H1 (cell line): ENCODE measurements at regions not wholly inside any gene's neighbourhood (a gene's known extent, or its start where the extent isn't known, plus 50 kb on each side); places are given as distances from the start of the nearest gene placed in this dataset.
"Not testable (repeated sequence)": the region's sequence is repeated elsewhere in the genome, so short reads cannot be mapped to it uniquely, and the experiment has no call there.

Experiments
- CTCF ChIA-PET: fragments of 300-600 bp; sonication (Branson Sonifier 250); formaldehyde crosslinking; loops from one replicate; lab custom pipeline; 2021; ENCODE audit not compliant: partially characterized antibody; lab: Charles Lee
- POLR2A ChIA-PET: fragments of 300-600 bp; sonication (Branson Sonifier 250); formaldehyde crosslinking; loops from one replicate; lab custom pipeline; 2021; ENCODE audit warnings: inconsistent platforms; ENCODE audit not compliant: partially characterized antibody; lab: Charles Lee
- DNase-seq, 2 experiments: peaks; one replicate each; pipeline versions ENCODE4 v3.0.0 to v3.0.0-alpha.2; 2010 to 2022; ENCODE audit warnings: low spot score in 2 of 2, low read depth in 1 of 2, mixed read lengths in 1 of 2
- FAIRE-seq: peaks from 2 replicates; lab custom pipeline; 2011; peaks lifted over from hg19 to GRCh38; lab: Jason Lieb, UNC
- H2AFZ ChIP-seq: 2 replicates; pipeline ENCODE4 v1.8.1; 2012; ENCODE audit warnings: low read length, inconsistent platforms
- H2AK5ac ChIP-seq: 2 replicates; pipeline ENCODE4 v1.6.1; 2013; ENCODE audit warnings: low read depth, low read length
- H2BK120ac ChIP-seq: replicated peaks from 2 replicates; pipeline ENCODE3; 2013; ENCODE audit warnings: low read depth, low read length, inconsistent platforms
- H2BK12ac ChIP-seq: 2 replicates; pipeline ENCODE4 v1.6.1; 2013; ENCODE audit warnings: low read depth, low read length
- H2BK15ac ChIP-seq: 2 replicates; pipeline ENCODE4 v1.6.1; 2013; ENCODE audit warnings: low read length
- H2BK20ac ChIP-seq: 2 replicates; pipeline ENCODE4 v1.6.1; 2013; ENCODE audit warnings: low read length
- H2BK5ac ChIP-seq: 2 replicates; pipeline ENCODE4 v1.6.1; 2013; ENCODE audit warnings: low read depth, low read length
- H3K14ac ChIP-seq: 2 replicates; pipeline ENCODE4 v1.6.1; 2013; ENCODE audit warnings: inconsistent platforms; ENCODE audit not compliant: insufficient read length
- H3K18ac ChIP-seq: 2 replicates; pipeline ENCODE4 v1.6.1; 2013; ENCODE audit warnings: low read length; ENCODE audit errors: extremely low read depth
- H3K23ac ChIP-seq: 2 replicates; pipeline ENCODE4 v1.6.1; 2013; ENCODE audit warnings: inconsistent platforms; ENCODE audit not compliant: insufficient read length
- H3K23me2 ChIP-seq: 2 replicates; pipeline ENCODE4 v1.6.1; 2013; ENCODE audit warnings: low read depth, low read length
- H3K27ac ChIP-seq: 2 replicates; pipeline ENCODE4 v1.6.1; 2011; ENCODE audit warnings: low read depth, low read length, inconsistent platforms
- H3K27me3 ChIP-seq, 4 experiments: replicated peaks in 1 of 4; 1 replicate in 1 of 4; 2 replicates in 3 of 4; pipeline versions ENCODE4 v1.6.1 to v1.8.1; 2011 to 2013; ENCODE audit warnings: low read length in 3 of 4, mild to moderate bottlenecking in 3 of 4, inconsistent platforms in 2 of 4, mixed read lengths in 2 of 4, moderate library complexity in 1 of 4; ENCODE audit not compliant: control insufficient read depth in 3 of 4, insufficient read depth in 3 of 4; ENCODE audit errors: extremely low read depth in 1 of 4
- H3K36me3 ChIP-seq, 4 experiments: 2 replicates each; pipeline versions ENCODE4 v1.6.1 to v1.8.1; 2011 to 2013; ENCODE audit warnings: mild to moderate bottlenecking in 4 of 4, low read length in 3 of 4, moderate library complexity in 2 of 4, control low read depth in 1 of 4, inconsistent platforms in 1 of 4; ENCODE audit not compliant: insufficient read depth in 4 of 4, control insufficient read depth in 2 of 4
- H3K4ac ChIP-seq: replicated peaks from 2 replicates; pipeline ENCODE3; 2013; ENCODE audit warnings: low read length, low read depth, mixed read lengths, inconsistent platforms; ENCODE audit not compliant: insufficient read length
- H3K4me1 ChIP-seq, 4 experiments: replicated peaks in 1 of 4; 1 replicate in 1 of 4; 2 replicates in 3 of 4; pipeline versions ENCODE4 v1.6.1 to v1.8.1; 2011 to 2013; ENCODE audit warnings: low read length in 3 of 4, inconsistent platforms in 2 of 4, mixed read lengths in 1 of 4; ENCODE audit not compliant: insufficient read depth in 4 of 4, control insufficient read depth in 3 of 4
- H3K4me2 ChIP-seq, 2 experiments: 2 replicates each; pipeline versions ENCODE4 v1.6.1 to v1.8.1; 2011 to 2013; ENCODE audit warnings: low read depth in 2 of 2, low read length in 2 of 2, control low read depth in 1 of 2, inconsistent platforms in 1 of 2, mild to moderate bottlenecking in 1 of 2; ENCODE audit not compliant: insufficient read depth in 1 of 2
- H3K4me3 ChIP-seq, 4 experiments: fragments of 200-600, 300-600 bp in 1 of 4; sonication (generic), shearing (Covaris generic), sonication (Bioruptor Twin) in 1 of 4; 2 replicates each; pipeline versions ENCODE4 v1.5.1 to v1.8.1; 2011 to 2016; ENCODE audit warnings: low read length in 4 of 4, low read depth in 3 of 4, control low read depth in 2 of 4, inconsistent platforms in 2 of 4, mild to moderate bottlenecking in 2 of 4, mixed read lengths in 1 of 4, moderate library complexity in 1 of 4; ENCODE audit not compliant: insufficient read depth in 2 of 4; ENCODE audit errors: extremely low read depth in 1 of 4
- H3K56ac ChIP-seq: replicated peaks from 2 replicates; pipeline ENCODE3; 2013; ENCODE audit warnings: low read depth, mild to moderate bottlenecking, mixed read lengths, low read length, inconsistent platforms; ENCODE audit not compliant: insufficient read length
- H3K79me1 ChIP-seq: 2 replicates; pipeline ENCODE4 v1.6.1; 2013; ENCODE audit warnings: low read depth, low read length, control low read depth
- H3K79me2 ChIP-seq, 2 experiments: 2 replicates each; pipeline versions ENCODE4 v1.6.1 to v1.8.1; 2012 to 2013; ENCODE audit warnings: low read length in 2 of 2, mild to moderate bottlenecking in 2 of 2, inconsistent platforms in 1 of 2; ENCODE audit not compliant: insufficient read depth in 2 of 2, control insufficient read depth in 1 of 2
- H3K9ac ChIP-seq, 4 experiments: replicated peaks in 1 of 4; 1 replicate in 1 of 4; 2 replicates in 3 of 4; pipeline versions ENCODE4 v1.6.1 to v1.8.1; 2011 to 2013; ENCODE audit warnings: low read depth in 3 of 4, low read length in 3 of 4, control low read depth in 2 of 4, mild to moderate bottlenecking in 2 of 4, moderate library complexity in 2 of 4, inconsistent platforms in 1 of 4; ENCODE audit errors: extremely low read depth in 1 of 4
- H3K9me3 ChIP-seq, 2 experiments: 2 replicates each; pipeline versions ENCODE4 v1.6.1 to v1.8.1; 2012 to 2013; ENCODE audit warnings: mild to moderate bottlenecking in 2 of 2, moderate library complexity in 2 of 2, control low read depth in 1 of 2, inconsistent platforms in 1 of 2, low read depth in 1 of 2, low read length in 1 of 2, mixed read lengths in 1 of 2; ENCODE audit not compliant: insufficient read depth in 2 of 2
- H4K20me1 ChIP-seq, 2 experiments: replicated peaks in 1 of 2; 2 replicates each; pipeline versions ENCODE3 to v1.8.1; 2011 to 2013; ENCODE audit warnings: inconsistent platforms in 2 of 2, low read length in 2 of 2, mild to moderate bottlenecking in 1 of 2; ENCODE audit not compliant: insufficient read depth in 2 of 2, control insufficient read depth in 1 of 2
- H4K5ac ChIP-seq: 2 replicates; pipeline ENCODE4 v1.6.1; 2013; ENCODE audit warnings: low read length, low read depth, mixed read lengths, inconsistent platforms; ENCODE audit not compliant: insufficient read length
- H4K8ac ChIP-seq: 2 replicates; pipeline ENCODE4 v1.8.0; 2013; ENCODE audit warnings: mild to moderate bottlenecking, moderate library complexity, low read length, inconsistent platforms; ENCODE audit not compliant: insufficient read depth; ENCODE audit errors: extremely low read depth
- H4K91ac ChIP-seq: replicated peaks from 2 replicates; pipeline ENCODE3; 2013; ENCODE audit warnings: low read length, mixed read lengths, inconsistent platforms; ENCODE audit not compliant: insufficient read length
- WGBS, 2 experiments: shearing (Covaris generic) in 1 of 2; methylation state at CpG; one replicate each; pipeline versions ENCODE4 v1.1.6 to v1.1.7; 2013 to 2015; ENCODE audit warnings: low lambda C conversion rate in 2 of 2, mixed read lengths in 2 of 2, inconsistent platforms in 1 of 2, low coverage in 1 of 2, missing lambda C conversion rate in 1 of 2; ENCODE audit not compliant: insufficient replicate concordance in 2 of 2, insufficient coverage in 1 of 2, insufficient read length in 1 of 2; ENCODE audit errors: extremely low coverage in 1 of 2, missing lambda C conversion rate in 1 of 2; 5-methylcytosine and 5-hydroxymethylcytosine counted together

DNA sequence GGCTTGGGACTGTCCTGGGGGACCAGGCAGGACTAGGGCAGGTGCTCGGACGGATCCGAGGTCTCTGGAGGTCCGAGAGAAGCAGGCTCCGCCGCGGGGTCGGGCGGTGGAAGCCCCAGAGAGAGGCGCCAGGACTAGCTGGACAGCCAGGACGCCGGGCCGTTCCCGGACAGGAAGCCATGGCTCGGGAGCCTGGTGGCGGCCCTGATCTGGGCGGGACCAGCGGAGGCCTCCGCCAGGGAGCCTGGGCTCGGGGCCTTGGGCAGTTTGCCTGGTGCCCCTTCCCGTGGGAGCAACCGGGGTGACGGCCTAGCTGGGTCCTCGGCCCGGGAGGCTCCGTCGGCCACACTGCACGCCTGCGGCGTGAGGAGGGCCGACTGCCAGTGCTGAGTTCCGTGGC is 292.3 kb downstream of the PLS3 start:
- H3K4me1 ChIP-seq, H2BK12ac ChIP-seq, H4K8ac ChIP-seq, H2BK120ac ChIP-seq, H3K4ac ChIP-seq, CTCF ChIA-PET, POLR2A ChIA-PET, H3K36me3 ChIP-seq, H3K79me1 ChIP-seq, H3K79me2 ChIP-seq, H3K4me3 ChIP-seq, H2AK5ac ChIP-seq, H3K27ac ChIP-seq, H4K91ac ChIP-seq, H2BK20ac ChIP-seq, H2BK15ac ChIP-seq, DNase-seq, H4K20me1 ChIP-seq, H3K27me3 ChIP-seq, H3K9ac ChIP-seq, H4K5ac ChIP-seq, H3K14ac ChIP-seq, H2BK5ac ChIP-seq, H3K23ac ChIP-seq, H3K4me2 ChIP-seq, H3K9me3 ChIP-seq, H3K23me2 ChIP-seq, FAIRE-seq, H3K18ac ChIP-seq, H3K56ac ChIP-seq, H2AFZ ChIP-seq: not testable (repeated sequence)
- no CpG with 5 or more reads among the region's 32 CpGs for WGBS, 2 experiments

DNA sequence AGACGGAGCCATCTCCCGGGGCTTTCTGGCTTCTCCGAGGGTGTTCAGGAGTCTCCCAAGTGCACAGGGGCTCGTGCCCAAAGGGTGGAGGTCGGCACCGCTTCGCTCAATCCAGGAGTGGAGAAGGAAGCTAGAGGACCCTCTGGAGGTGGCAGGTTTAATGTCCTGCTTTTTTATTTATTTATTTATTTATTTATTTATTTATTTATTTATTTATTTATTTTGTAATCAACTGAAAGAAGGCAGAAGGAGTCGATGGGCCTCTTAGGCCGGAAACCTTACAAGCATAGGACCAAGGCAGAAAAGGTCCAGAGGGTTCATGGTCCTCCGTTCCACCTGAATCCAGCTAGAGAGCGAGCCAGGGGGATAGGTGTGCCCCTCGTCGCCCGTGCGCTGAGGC is 289.4 kb upstream of the AGTR2 start:
- H3K4me1 ChIP-seq, H3K9ac ChIP-seq, H3K56ac ChIP-seq, H3K4me2 ChIP-seq, H3K27me3 ChIP-seq, H3K18ac ChIP-seq, FAIRE-seq, DNase-seq, CTCF ChIA-PET, H4K8ac ChIP-seq, H3K4me3 ChIP-seq, H3K79me2 ChIP-seq, H4K20me1 ChIP-seq, H3K36me3 ChIP-seq, H3K9me3 ChIP-seq, H2BK20ac ChIP-seq, H4K5ac ChIP-seq, H2BK120ac ChIP-seq, H3K79me1 ChIP-seq, H4K91ac ChIP-seq, H3K23me2 ChIP-seq, H3K27ac ChIP-seq, H2BK12ac ChIP-seq, POLR2A ChIA-PET, H2AK5ac ChIP-seq, H2AFZ ChIP-seq, H2BK5ac ChIP-seq, H2BK15ac ChIP-seq, H3K14ac ChIP-seq, H3K4ac ChIP-seq, H3K23ac ChIP-seq: not testable (repeated sequence)
- no CpG with 5 or more reads among the region's 15 CpGs for WGBS, 2 experiments
